ENCODE measurements at regions not wholly inside any gene's neighbourhood (a gene's known extent, or its start where the extent isn't known, plus 50 kb on each side); places are given as distances from the start of the nearest gene placed in this dataset.

- Histone ChIP-seq H3K4me1 (no peaks in the 10 kb centered on the region), H3K9me3 (no peaks in the 10 kb centered on the region), H3K4me3 (no peak overlapping the region), H3K36me3 (no peaks in the 10 kb centered on the region), H3K27ac (no peak overlapping the region), H3K27me3 (no peaks in the 10 kb centered on the region)
- DNase-seq (ENCODE audit: extremely low spot score in 2 of 2) = no peak
- TF ChIP-seq POLR2AphosphoS5 (IDR thresholded peaks at IDR 0.05; ENCODE audit: insufficient read depth in 1 of 2, low read depth in 1 of 2) (no peak), CTCF (IDR thresholded peaks at IDR 0.05) (no peak)
- intact Hi-C loops (cut with DNase I) = no loop called here
These were observed 540.5 kb downstream of the SLC4A3 start for GRCh38 chr2:220167956-220168355.

GRCh38 chr2:220168891-220169546 is 541.6 kb downstream of the SLC4A3 start:
- H3K27ac ChIP-seq = no peak overlapping the region
- intact Hi-C loops (cut with DNase I) = no loop called here
- no peak for DNase-seq (ENCODE audit: extremely low spot score in 2 of 2)

GRCh38 chr2:220174826-220175225 is 547.4 kb downstream of the SLC4A3 start:
- intact Hi-C loops (cut with DNase I) = loop anchor here (5.0 kb wide), 1 partner anchor 193 kb away; no protein-coding TSS in a partner anchor
- no peaks in the 10 kb centered on the region for H3K9me3 ChIP-seq
- no peaks in the 10 kb centered on the region for H3K36me3 ChIP-seq
- no peak for DNase-seq (ENCODE audit: extremely low spot score in 2 of 2)
- no peak overlapping the region for H3K27ac ChIP-seq
- H3K27me3 ChIP-seq = no peaks in the 10 kb centered on the region
- no peak for TF ChIP-seq POLR2AphosphoS5 (IDR thresholded peaks at IDR 0.05; ENCODE audit: insufficient read depth in 1 of 2, low read depth in 1 of 2)
- TF ChIP-seq POLR2A (IDR thresholded peaks at IDR 0.05) = no peak
- TF ChIP-seq CTCF (IDR thresholded peaks at IDR 0.05) = no peak
- H3K4me3 ChIP-seq = no peak overlapping the region
- H3K4me1 ChIP-seq = no peaks in the 10 kb centered on the region

More at GRCh38 chr2:220168891-220169546, 541.6 kb downstream of the SLC4A3 start:
- Histone ChIP-seq H3K9me3 (no peaks in the 10 kb centered on the region), H3K36me3 (no peaks in the 10 kb centered on the region), H3K27me3 (no peaks in the 10 kb centered on the region), H3K4me3 (no peak overlapping the region), H3K4me1 (no peaks in the 10 kb centered on the region)
- no peak for TF ChIP-seq CTCF (IDR thresholded peaks at IDR 0.05)
- TF ChIP-seq POLR2AphosphoS5 (IDR thresholded peaks at IDR 0.05; ENCODE audit: insufficient read depth in 1 of 2, low read depth in 1 of 2) = no peak

- Histone ChIP-seq H3K27ac (no peak overlapping the region), H3K9me3 (no peaks in the 10 kb centered on the region), H3K27me3 (no peaks in the 10 kb centered on the region), H3K4me3 (no peak overlapping the region), H3K36me3 (no peaks in the 10 kb centered on the region), H3K4me1 (no peaks in the 10 kb centered on the region)
- intact Hi-C loops (cut with DNase I) = loop anchor here (5.0 kb wide), 1 partner anchor 194 kb away; no protein-coding TSS in a partner anchor
- TF ChIP-seq POLR2A (IDR thresholded peaks at IDR 0.05) = no peak
- no peak for TF ChIP-seq POLR2AphosphoS5 (IDR thresholded peaks at IDR 0.05; ENCODE audit: insufficient read depth in 1 of 2, low read depth in 1 of 2)
- no peak for TF ChIP-seq CTCF (IDR thresholded peaks at IDR 0.05)
- DNase-seq (ENCODE audit: extremely low spot score in 2 of 2) = no peak
These were observed 548.5 kb downstream of the SLC4A3 start for GRCh38 chr2:220175967-220176366.

- Histone ChIP-seq H3K27me3 (no peaks in the 10 kb centered on the region), H3K4me3 (no peak overlapping the region), H3K36me3 (no peaks in the 10 kb centered on the region), H3K27ac (no peak overlapping the region), H3K4me1 (no peaks in the 10 kb centered on the region), H3K9me3 (no peaks in the 10 kb centered on the region)
- intact Hi-C loops (cut with DNase I) = loop anchor here (5.0 kb wide), 1 partner anchor 197 kb away; no protein-coding TSS in a partner anchor
- DNase-seq (ENCODE audit: extremely low spot score in 2 of 2) = no peak
- peak in 1 of 2 donors; percentile 19 for TF ChIP-seq POLR2AphosphoS5 (IDR thresholded peaks at IDR 0.05; ENCODE audit: insufficient read depth in 1 of 2, low read depth in 1 of 2)
- no peak for TF ChIP-seq CTCF (IDR thresholded peaks at IDR 0.05)
These were observed 551.7 kb downstream of the SLC4A3 start for GRCh38 chr2:220178991-220179695.
